Ovary (tissue), 3 donors: ENCODE measurements at regions not wholly inside any gene's neighbourhood (a gene's known extent, or its start where the extent isn't known, plus 50 kb on each side); places are given as distances from the start of the nearest gene placed in this dataset.

Source experiments
- EP300 ChIP-seq: sonication (generic); formaldehyde crosslinking; IDR thresholded peaks from one replicate; pipeline ENCODE4 v1.6.1; 2017; ENCODE audit warnings: antibody characterized with exemption
- POLR2A ChIP-seq: fragments of 450-650 bp; IDR thresholded peaks from one replicate; pipeline ENCODE4 v1.6.1; 2017; ENCODE audit warnings: antibody characterized with exemption, mild to moderate bottlenecking, moderate library complexity
- TF ChIP-seq, protein P1 (sequence below), 3 donors: fragments of 450-650 bp in 2 of 3; fragments of 200-600 bp in 1 of 3; IDR thresholded peaks; one replicate each; pipeline versions ENCODE4 v1.5.1 to v1.8.0; 2016 to 2022; ENCODE audit warnings: antibody characterized with exemption in 3 of 3, mild to moderate bottlenecking in 1 of 3
- donor health status: DM: no; HTN: no; CAD: no.

DNA sequence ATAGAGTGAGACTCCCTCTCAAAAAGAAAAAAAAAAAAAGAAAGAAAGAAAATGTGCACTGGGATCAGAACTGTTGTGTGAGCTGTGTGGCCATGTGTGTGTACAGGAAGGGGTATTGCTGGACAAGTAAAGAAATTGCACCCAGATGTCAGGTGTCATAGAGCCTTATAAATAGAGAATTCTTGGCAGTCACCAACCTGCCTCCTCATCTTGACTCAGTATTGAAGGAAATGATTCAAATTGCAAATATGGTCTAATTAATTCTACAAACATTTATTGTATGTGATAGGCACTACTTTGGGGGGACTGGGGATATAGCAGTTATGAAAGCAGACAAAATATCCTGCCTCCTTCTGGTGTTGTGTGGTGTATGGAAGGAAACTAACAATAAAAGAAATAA is 243.8 kb upstream of the TTC14 start:
- TF ChIP-seq, protein P1, sequence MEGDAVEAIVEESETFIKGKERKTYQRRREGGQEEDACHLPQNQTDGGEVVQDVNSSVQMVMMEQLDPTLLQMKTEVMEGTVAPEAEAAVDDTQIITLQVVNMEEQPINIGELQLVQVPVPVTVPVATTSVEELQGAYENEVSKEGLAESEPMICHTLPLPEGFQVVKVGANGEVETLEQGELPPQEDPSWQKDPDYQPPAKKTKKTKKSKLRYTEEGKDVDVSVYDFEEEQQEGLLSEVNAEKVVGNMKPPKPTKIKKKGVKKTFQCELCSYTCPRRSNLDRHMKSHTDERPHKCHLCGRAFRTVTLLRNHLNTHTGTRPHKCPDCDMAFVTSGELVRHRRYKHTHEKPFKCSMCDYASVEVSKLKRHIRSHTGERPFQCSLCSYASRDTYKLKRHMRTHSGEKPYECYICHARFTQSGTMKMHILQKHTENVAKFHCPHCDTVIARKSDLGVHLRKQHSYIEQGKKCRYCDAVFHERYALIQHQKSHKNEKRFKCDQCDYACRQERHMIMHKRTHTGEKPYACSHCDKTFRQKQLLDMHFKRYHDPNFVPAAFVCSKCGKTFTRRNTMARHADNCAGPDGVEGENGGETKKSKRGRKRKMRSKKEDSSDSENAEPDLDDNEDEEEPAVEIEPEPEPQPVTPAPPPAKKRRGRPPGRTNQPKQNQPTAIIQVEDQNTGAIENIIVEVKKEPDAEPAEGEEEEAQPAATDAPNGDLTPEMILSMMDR (IDR thresholded peaks at IDR 0.05), result no peak
- no peak for TF ChIP-seq POLR2A
- TF ChIP-seq EP300, result no peak
